Neuronal stem cell (in vitro differentiated cells): ENCODE measurements at regions not wholly inside any gene's neighbourhood (a gene's known extent, or its start where the extent isn't known, plus 50 kb on each side); places are given as distances from the start of the nearest gene placed in this dataset.
"Not testable (repeated sequence)": the region's sequence is repeated elsewhere in the genome, so short reads cannot be mapped to it uniquely, and the experiment has no call there.

Source experiments
- DNase-seq: peaks from one replicate; pipeline ENCODE4 v3.0.0-alpha.2; 2013; ENCODE audit warnings: low spot score
- H2AFZ ChIP-seq: one replicate; pipeline ENCODE4 v1.6.1; 2013; ENCODE audit warnings: mild to moderate bottlenecking, low read length, inconsistent platforms
- H2AK5ac ChIP-seq: 2 replicates; pipeline ENCODE4 v1.6.1; 2013; ENCODE audit warnings: low read depth, mild to moderate bottlenecking, inconsistent platforms, low read length, moderate library complexity, mixed read lengths
- H2BK120ac ChIP-seq: 2 replicates; pipeline ENCODE4 v1.6.1; 2013; ENCODE audit warnings: low read depth, mild to moderate bottlenecking, inconsistent platforms, low read length, moderate library complexity, mixed read lengths
- H2BK12ac ChIP-seq: one replicate; pipeline ENCODE4 v1.6.1; 2013; ENCODE audit warnings: low read length, inconsistent platforms
- H2BK15ac ChIP-seq: 2 replicates; pipeline ENCODE4 v1.6.1; 2013; ENCODE audit warnings: mild to moderate bottlenecking, low read length, inconsistent platforms, mixed read lengths
- H2BK5ac ChIP-seq: one replicate; pipeline ENCODE4 v1.6.1; 2013; ENCODE audit warnings: inconsistent platforms, mild to moderate bottlenecking, low read length, moderate library complexity
- H3K14ac ChIP-seq: one replicate; pipeline ENCODE4 v1.6.1; 2013; ENCODE audit warnings: low read length, inconsistent platforms
- H3K18ac ChIP-seq: 2 replicates; pipeline ENCODE4 v1.6.1; 2013; ENCODE audit warnings: low read length, inconsistent platforms
- H3K23ac ChIP-seq: 2 replicates; pipeline ENCODE4 v1.6.1; 2013; ENCODE audit warnings: low read depth, mild to moderate bottlenecking, mixed read lengths, low read length, inconsistent platforms; ENCODE audit not compliant: poor library complexity
- H3K27ac ChIP-seq: replicated peaks from 3 replicates; pipeline ENCODE4 v1.5.1; 2013; ENCODE audit warnings: low read length, inconsistent platforms
- H3K27me3 ChIP-seq, 3 experiments: 2 replicates each; pipeline ENCODE4 v1.6.1; 2013; ENCODE audit warnings: low read length in 3 of 3, mild to moderate bottlenecking in 2 of 3, inconsistent platforms in 1 of 3, low read depth in 1 of 3, mixed read lengths in 1 of 3, moderate library complexity in 1 of 3; ENCODE audit not compliant: control insufficient read depth in 3 of 3, insufficient read depth in 3 of 3
- H3K36me3 ChIP-seq, 2 donors: replicated peaks in 1 of 2; 2 replicates each; pipeline ENCODE4 v1.6.1; 2013; ENCODE audit warnings: low read length in 2 of 2; ENCODE audit not compliant: control insufficient read depth in 2 of 2, insufficient read depth in 2 of 2
- H3K4ac ChIP-seq: 2 replicates; pipeline ENCODE4 v1.6.1; 2013; ENCODE audit warnings: inconsistent platforms, mild to moderate bottlenecking, low read length, moderate library complexity
- H3K4me1 ChIP-seq, 2 donors: 1 replicate in 1 of 2; 2 replicates in 1 of 2; pipeline ENCODE4 v1.6.1; 2013; ENCODE audit warnings: low read length in 2 of 2, low read depth in 1 of 2; ENCODE audit not compliant: control insufficient read depth in 2 of 2, insufficient read depth in 1 of 2
- H3K4me2 ChIP-seq: one replicate; pipeline ENCODE4 v1.6.1; 2013; ENCODE audit warnings: mild to moderate bottlenecking, low read length, inconsistent platforms; ENCODE audit not compliant: insufficient read depth, poor library complexity, severe bottlenecking
- H3K4me3 ChIP-seq, 2 donors: 2 replicates each; pipeline ENCODE4 v1.5.1; 2013; ENCODE audit warnings: low read length in 2 of 2, mild to moderate bottlenecking in 2 of 2, inconsistent platforms in 1 of 2, moderate library complexity in 1 of 2
- H3K79me1 ChIP-seq: one replicate; pipeline ENCODE4 v1.6.1; 2013; ENCODE audit warnings: low read depth, mild to moderate bottlenecking, inconsistent platforms, low read length, moderate library complexity
- H3K9ac ChIP-seq: one replicate; pipeline ENCODE4 v1.6.1; 2013; ENCODE audit warnings: mild to moderate bottlenecking, low read depth, low read length, inconsistent platforms; ENCODE audit not compliant: poor library complexity
- H3K9me3 ChIP-seq, 2 donors: replicated peaks in 1 of 2; 2 replicates each; pipeline versions ENCODE3 to v1.6.1; 2013; ENCODE audit warnings: low read length in 2 of 2, mild to moderate bottlenecking in 2 of 2, inconsistent platforms in 1 of 2, low read depth in 1 of 2, mixed read lengths in 1 of 2, moderate library complexity in 1 of 2; ENCODE audit not compliant: control insufficient read depth in 2 of 2, insufficient read depth in 1 of 2
- H4K8ac ChIP-seq: one replicate; pipeline ENCODE4 v1.6.1; 2013; ENCODE audit warnings: low read depth, mild to moderate bottlenecking, inconsistent platforms, low read length, moderate library complexity
- H4K91ac ChIP-seq: one replicate; pipeline ENCODE4 v1.6.1; 2013; ENCODE audit warnings: low read length, low read depth, mild to moderate bottlenecking, inconsistent platforms; ENCODE audit not compliant: poor library complexity
- WGBS, 2 donors: extraction: QIAGEN DNeasy Blood & Tissue Kit; methylation state at CpG; one replicate each; pipeline ENCODE4 v1.1.7; 2013; ENCODE audit warnings: missing lambda C conversion rate in 2 of 2, mixed read lengths in 1 of 2; ENCODE audit not compliant: insufficient read length in 2 of 2, insufficient replicate concordance in 1 of 2; ENCODE audit errors: extremely low coverage in 2 of 2; 5-methylcytosine and 5-hydroxymethylcytosine counted together

- DNase-seq: no peak
- no peak overlapping the region for H4K91ac ChIP-seq
These were observed 188.6 kb downstream of the TFAP2B start for GRCh38 chr6:51007237-51007636.

GRCh38 chr6:51008693-51009092 lies 190.0 kb downstream of the TFAP2B start:
- not testable (repeated sequence) for H3K4me3 ChIP-seq, H3K4ac ChIP-seq, H3K18ac ChIP-seq, H3K79me1 ChIP-seq, H2AK5ac ChIP-seq, H3K4me2 ChIP-seq, H2BK5ac ChIP-seq, H3K27me3 ChIP-seq, H3K14ac ChIP-seq, H3K9me3 ChIP-seq, H4K91ac ChIP-seq, H3K36me3 ChIP-seq, H3K9ac ChIP-seq, H2AFZ ChIP-seq, H3K4me1 ChIP-seq, H3K27ac ChIP-seq, H4K8ac ChIP-seq, H3K23ac ChIP-seq, DNase-seq, H2BK12ac ChIP-seq, H2BK15ac ChIP-seq, H2BK120ac ChIP-seq
- WGBS, 2 donors: no CpG with 5 or more reads among the region's 1 CpG

More at GRCh38 chr6:51007237-51007636, 188.6 kb downstream of the TFAP2B start:
- no peaks in the 10 kb centered on the region for H3K9me3 ChIP-seq
- no peak overlapping the region for H3K4me2 ChIP-seq
- H3K18ac ChIP-seq: no peak overlapping the region
- H2AFZ ChIP-seq: no peak overlapping the region
- no peak overlapping the region for H3K23ac ChIP-seq
- no peaks in the 10 kb centered on the region for H3K27me3 ChIP-seq
- no peak overlapping the region for H2BK15ac ChIP-seq
- no peak overlapping the region for H2AK5ac ChIP-seq
- H3K4ac ChIP-seq: no peak overlapping the region
- no peaks in the 10 kb centered on the region for H3K79me1 ChIP-seq
- H2BK120ac ChIP-seq: no peak overlapping the region
- H4K8ac ChIP-seq: no peak overlapping the region
- no peaks in the 10 kb centered on the region for H3K36me3 ChIP-seq
- H3K9ac ChIP-seq: no peak overlapping the region
- H3K14ac ChIP-seq: no peak overlapping the region
- no peak overlapping the region for H2BK12ac ChIP-seq
- H3K4me1 ChIP-seq: no peaks in the 10 kb centered on the region
- no peak overlapping the region for H2BK5ac ChIP-seq
- H3K27ac ChIP-seq: no peak overlapping the region
- H3K4me3 ChIP-seq: no peak overlapping the region

GRCh38 chr6:51013376-51013775 lies 194.7 kb downstream of the TFAP2B start:
- H4K8ac ChIP-seq: no peak overlapping the region
- no peaks in the 10 kb centered on the region for H3K36me3 ChIP-seq
- H3K4me2 ChIP-seq: no peak overlapping the region
- H3K4me3 ChIP-seq: no peak overlapping the region
- no peak overlapping the region for H2BK5ac ChIP-seq
- H4K91ac ChIP-seq: no peak overlapping the region
- no peaks in the 10 kb centered on the region for H3K79me1 ChIP-seq
- no peak overlapping the region for H3K27ac ChIP-seq
- H2BK120ac ChIP-seq: no peak overlapping the region
- no peak overlapping the region for H3K23ac ChIP-seq
- H3K4me1 ChIP-seq: no peaks in the 10 kb centered on the region
- H2AK5ac ChIP-seq: no peak overlapping the region
- DNase-seq: no peak
- H2AFZ ChIP-seq: no peak overlapping the region
- no peak overlapping the region for H3K4ac ChIP-seq
- no peak overlapping the region for H2BK15ac ChIP-seq
- H3K9me3 ChIP-seq: no peaks in the 10 kb centered on the region
- no peaks in the 10 kb centered on the region for H3K27me3 ChIP-seq
- H3K9ac ChIP-seq: no peak overlapping the region
- no peak overlapping the region for H2BK12ac ChIP-seq
- H3K18ac ChIP-seq: no peak overlapping the region
- no peak overlapping the region for H3K14ac ChIP-seq

GRCh38 chr6:51015394-51015793 lies 196.7 kb downstream of the TFAP2B start:
- H3K27me3 ChIP-seq: peaks cover 0 to 2% (median 0%) of the 10 kb centered on the region in 3 experiments
- no peak overlapping the region for H2BK5ac ChIP-seq
- no peaks in the 10 kb centered on the region for H3K36me3 ChIP-seq
- H2BK15ac ChIP-seq: no peak overlapping the region
- no peak overlapping the region for H4K91ac ChIP-seq
- no peak overlapping the region for H2AFZ ChIP-seq
- H2AK5ac ChIP-seq: no peak overlapping the region
- H3K9me3 ChIP-seq: no peaks in the 10 kb centered on the region
- no peak overlapping the region for H2BK120ac ChIP-seq
- H3K9ac ChIP-seq: no peak overlapping the region
- H3K4ac ChIP-seq: no peak overlapping the region
- DNase-seq: no peak
- peaks cover 2% of the 10 kb centered on the region for H3K79me1 ChIP-seq
- no peak overlapping the region for H3K18ac ChIP-seq
- no CpG with 5 or more reads among the region's 6 CpGs for WGBS, 2 donors
- H2BK12ac ChIP-seq: no peak overlapping the region
- peaks cover 0 to 2% of the 10 kb centered on the region in 2 donors for H3K4me1 ChIP-seq
- H3K23ac ChIP-seq: no peak overlapping the region
- H3K4me2 ChIP-seq: no peak overlapping the region
- H3K27ac ChIP-seq: no peak overlapping the region
- H4K8ac ChIP-seq: no peak overlapping the region
- no peak overlapping the region for H3K4me3 ChIP-seq
- no peak overlapping the region for H3K14ac ChIP-seq
